Kidney (tissue), 13 donors: ENCODE measurements at regions not wholly inside any gene's neighbourhood (a gene's known extent, or its start where the extent isn't known, plus 50 kb on each side); places are given as distances from the start of the nearest gene placed in this dataset.

ENCODE experiments used
- DNase-seq, 5 donors: peaks; one replicate each; pipeline ENCODE4 v3.0.0-alpha.2; 2013 to 2020
- FAIRE-seq: peaks from 2 replicates; lab custom pipeline; 2012; peaks lifted over from hg19 to GRCh38; lab: Jason Lieb, UNC
- H3K27ac ChIP-seq, 2 donors: one replicate each; pipeline ENCODE4 v1.7.0; 2013; ENCODE audit warnings: low read depth in 2 of 2, low read length in 2 of 2, inconsistent platforms in 1 of 2
- H3K27me3 ChIP-seq: one replicate; pipeline ENCODE4 v1.7.1; 2013; ENCODE audit warnings: low read length, inconsistent platforms; ENCODE audit not compliant: control insufficient read depth, insufficient read depth
- H3K36me3 ChIP-seq, 3 donors: one replicate each; pipeline versions ENCODE4 v1.7.0 to v1.7.1; 2013; ENCODE audit warnings: low read length in 3 of 3, control low read depth in 1 of 3, inconsistent platforms in 1 of 3; ENCODE audit not compliant: insufficient read depth in 3 of 3, control insufficient read depth in 2 of 3
- H3K4me1 ChIP-seq, 3 donors: one replicate each; pipeline versions ENCODE4 v1.7.0 to v1.7.1; 2013; ENCODE audit warnings: low read length in 3 of 3, inconsistent platforms in 1 of 3, low read depth in 1 of 3; ENCODE audit not compliant: control insufficient read depth in 2 of 3, insufficient read depth in 2 of 3
- H3K4me3 ChIP-seq, 3 donors: one replicate each; pipeline versions ENCODE4 v1.7.0 to v1.8.1; 2013; ENCODE audit warnings: low read length in 3 of 3, control low read depth in 1 of 3, inconsistent platforms in 1 of 3
- H3K9ac ChIP-seq, 3 donors: one replicate each; pipeline versions ENCODE4 v1.7.0 to v1.7.1; 2013; ENCODE audit warnings: low read length in 3 of 3, control low read depth in 1 of 3, inconsistent platforms in 1 of 3
- H3K9me3 ChIP-seq, 3 donors: one replicate each; pipeline versions ENCODE4 v1.7.0 to v1.7.1; 2013; ENCODE audit warnings: low read length in 3 of 3, control low read depth in 1 of 3, inconsistent platforms in 1 of 3; ENCODE audit not compliant: control insufficient read depth in 2 of 3, insufficient read depth in 1 of 3
- CTCF ChIP-seq: IDR thresholded peaks from 3 replicates; pipeline ENCODE4 v1.5.1; 2012; ENCODE audit warnings: mild to moderate bottlenecking, moderate library complexity, borderline replicate concordance; ENCODE audit not compliant: insufficient read depth; ENCODE audit errors: extremely low read depth
- intact Hi-C: fragments of 100-400 bp; cut with DNase I; formaldehyde crosslinking; loops from one replicate; pipeline ENCODE4 v1.11.1; 2022
- donor health status: control.
- donor health status: control.
- donor health status: control.
- donor health status: control.
- donor health status: control.
- donor health status: DM: yes; HTN: yes; CAD: no.
- donor health status: Normal renal cell carcinoma (clear cell type).

- DNase-seq (no peak), FAIRE-seq (no peak)
- H3K4me3 ChIP-seq = no peak overlapping the region
- intact Hi-C loops = no loop called here
- no peak overlapping the region for H3K9ac ChIP-seq
- no peaks in the 10 kb centered on the region for H3K4me1 ChIP-seq
- H3K9me3 ChIP-seq = no peaks in the 10 kb centered on the region
- H3K36me3 ChIP-seq = no peaks in the 10 kb centered on the region
- TF ChIP-seq CTCF = no peak
- no peak overlapping the region for H3K27ac ChIP-seq
- H3K27me3 ChIP-seq = no peaks in the 10 kb centered on the region
These were observed 221.6 kb downstream of the SEC16B start for GRCh38 chr1:177748080-177748801.

- DNase-seq (no peak), FAIRE-seq (no peak)
- intact Hi-C loops = no loop called here
- no peak overlapping the region for H3K4me3 ChIP-seq
- H3K9ac ChIP-seq = no peak overlapping the region
- no peaks in the 10 kb centered on the region for H3K36me3 ChIP-seq
- TF ChIP-seq CTCF = no peak
- no peaks in the 10 kb centered on the region for H3K27me3 ChIP-seq
- H3K9me3 ChIP-seq = no peaks in the 10 kb centered on the region
- no peaks in the 10 kb centered on the region for H3K4me1 ChIP-seq
- H3K27ac ChIP-seq = no peak overlapping the region
These were observed 223.7 kb downstream of the SEC16B start for GRCh38 chr1:177746155-177746554.

- no peak overlapping the region for H3K9ac ChIP-seq
- H3K36me3 ChIP-seq = no peaks in the 10 kb centered on the region
- no peaks in the 10 kb centered on the region for H3K9me3 ChIP-seq
- no peak overlapping the region for H3K27ac ChIP-seq
- FAIRE-seq = no peak
- intact Hi-C loops = no loop called here
- H3K27me3 ChIP-seq = no peaks in the 10 kb centered on the region
- TF ChIP-seq CTCF = no peak
- DNase-seq = no peak
- no peak overlapping the region for H3K4me3 ChIP-seq
- no peaks in the 10 kb centered on the region for H3K4me1 ChIP-seq
These were observed 225.0 kb downstream of the SEC16B start for GRCh38 chr1:177744906-177745305.

- TF ChIP-seq CTCF = no peak
- intact Hi-C loops = no loop called here
- no peak for FAIRE-seq
These were observed 228.4 kb downstream of the SEC16B start for GRCh38 chr1:177741476-177741875.

More at GRCh38 chr1:177741476-177741875, 228.4 kb downstream of the SEC16B start:
- H3K4me1 ChIP-seq = no peaks in the 10 kb centered on the region
- H3K27ac ChIP-seq = no peak overlapping the region
- no peaks in the 10 kb centered on the region for H3K9me3 ChIP-seq
- DNase-seq = peak in 2 of 5 donors; percentile 14 to 35
- no peak overlapping the region for H3K9ac ChIP-seq
- H3K4me3 ChIP-seq = no peak overlapping the region
- no peaks in the 10 kb centered on the region for H3K27me3 ChIP-seq
- H3K36me3 ChIP-seq = no peaks in the 10 kb centered on the region
